ENCODE measurements at regions not wholly inside any gene's neighbourhood (a gene's known extent, or its start where the extent isn't known, plus 50 kb on each side); places are given as distances from the start of the nearest gene placed in this dataset.
"Not testable (repeated sequence)": the region's sequence is repeated elsewhere in the genome, so short reads cannot be mapped to it uniquely, and the experiment has no call there.

DNA sequence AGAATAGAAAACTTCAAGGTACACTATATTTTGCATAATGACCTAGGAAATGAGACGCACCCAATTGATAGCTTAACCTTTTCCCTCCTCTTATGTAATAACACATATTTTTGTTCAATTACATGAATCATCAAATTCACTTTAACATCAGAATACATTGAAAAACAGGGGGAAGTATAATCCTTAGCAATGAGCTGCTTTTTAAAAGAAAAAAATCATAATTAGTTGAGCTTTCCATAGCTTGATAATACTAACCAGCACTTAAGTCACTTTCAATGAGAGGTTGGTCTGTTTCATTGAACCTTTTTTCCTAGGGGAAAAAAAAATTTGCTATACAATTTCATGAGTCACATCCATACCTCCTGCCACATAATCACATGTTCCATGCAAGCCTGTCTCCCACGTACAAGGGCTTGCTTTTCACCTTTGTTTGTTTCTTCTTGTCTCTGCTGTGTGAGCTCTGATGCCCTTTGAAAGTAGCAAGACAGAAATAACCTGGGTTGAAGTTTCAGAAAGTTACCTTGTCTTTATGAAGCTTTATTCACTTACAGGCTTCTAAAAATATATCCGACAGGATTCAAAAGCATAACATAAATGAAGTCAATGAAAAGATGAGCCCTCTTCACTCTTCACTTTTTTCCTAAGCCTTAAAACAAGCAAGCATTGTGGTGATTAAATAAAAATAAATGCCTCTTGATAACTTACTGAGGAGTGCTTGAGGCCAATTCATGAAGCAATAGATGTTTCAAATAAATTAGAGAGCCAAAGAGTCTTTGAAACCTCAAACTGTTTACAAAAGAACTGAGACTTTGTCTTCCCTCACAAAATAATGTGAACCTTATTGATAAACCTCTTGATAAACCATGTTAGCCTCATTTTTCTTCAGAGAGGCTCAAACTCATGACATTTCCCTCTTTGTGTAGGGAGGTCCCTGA is 108.5 kb downstream of the FEM1C start:
- FAIRE-seq: no peak

DNA sequence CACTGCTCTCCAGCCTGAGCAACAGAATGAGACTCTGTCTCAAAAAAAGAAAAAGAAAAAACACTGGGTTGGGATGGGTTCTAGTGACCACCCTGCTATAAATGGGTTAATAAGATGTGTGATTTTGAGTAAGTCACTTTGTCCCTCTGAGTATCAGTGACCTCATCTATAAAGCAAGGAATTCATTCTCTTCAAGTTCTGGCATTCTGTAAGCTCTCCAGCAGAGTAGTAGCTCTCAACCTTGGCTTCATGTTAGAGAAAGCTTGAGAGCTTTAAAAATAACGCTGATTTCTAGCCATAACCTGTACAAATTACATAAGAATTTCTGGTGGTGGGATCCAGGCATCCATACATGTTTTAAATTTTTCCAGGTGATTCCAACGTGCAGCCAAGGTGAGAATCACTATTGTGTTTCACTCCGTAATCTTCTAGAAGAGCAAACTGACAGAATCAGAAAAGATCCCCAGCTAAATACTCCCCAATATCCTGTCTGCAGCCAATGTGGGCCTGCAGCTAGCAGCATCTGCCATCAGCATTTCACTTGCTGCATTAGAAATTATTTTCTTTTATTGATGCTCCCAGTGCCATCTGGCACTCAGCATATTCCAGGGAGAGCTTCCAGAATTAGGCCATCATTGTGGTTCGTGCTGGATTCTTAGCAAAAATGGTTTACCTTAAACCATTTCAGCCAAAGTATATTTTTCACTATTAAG is 109.4 kb downstream of the FEM1C start:
- FAIRE-seq: no peak

DNA sequence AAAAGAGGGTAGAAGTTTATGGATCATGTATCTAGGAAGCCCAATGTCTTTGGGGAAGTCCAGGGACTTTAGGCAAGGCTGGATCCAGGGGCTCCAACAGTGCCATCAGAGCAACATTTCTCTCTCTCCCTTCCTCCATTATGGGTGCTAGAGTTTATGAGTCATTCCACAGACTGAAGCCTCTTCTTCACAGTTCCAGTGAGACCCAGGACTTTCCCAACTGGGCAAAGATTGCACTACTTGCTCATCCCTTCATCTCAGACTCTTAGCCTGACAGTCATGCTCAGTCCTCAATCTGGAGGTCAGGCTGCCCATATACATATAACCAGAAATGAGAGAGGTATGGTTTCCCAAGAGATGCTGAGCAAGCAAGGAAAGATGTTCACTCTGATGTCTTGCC is 110.7 kb downstream of the FEM1C start:
- FAIRE-seq: no peak

DNA sequence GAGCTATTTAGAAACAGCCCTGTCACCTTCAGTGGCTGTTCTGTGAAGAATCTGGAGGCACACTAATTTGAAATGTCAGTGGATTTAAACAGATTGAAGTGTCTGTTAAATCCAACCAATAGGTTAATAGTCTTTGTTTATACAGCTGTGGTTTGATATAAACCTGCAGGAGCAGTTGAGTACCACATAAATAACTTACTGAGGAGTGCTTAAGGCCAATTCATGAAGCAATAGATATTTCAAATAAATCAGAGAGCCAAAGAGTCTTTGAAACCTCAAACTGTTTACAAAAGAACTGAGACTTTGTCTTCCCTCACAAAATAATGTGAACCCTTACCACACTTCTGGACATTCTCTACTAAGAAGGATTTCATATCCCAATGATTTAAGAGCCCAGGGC is 111.9 kb downstream of the FEM1C start:
- no peak for FAIRE-seq

DNA sequence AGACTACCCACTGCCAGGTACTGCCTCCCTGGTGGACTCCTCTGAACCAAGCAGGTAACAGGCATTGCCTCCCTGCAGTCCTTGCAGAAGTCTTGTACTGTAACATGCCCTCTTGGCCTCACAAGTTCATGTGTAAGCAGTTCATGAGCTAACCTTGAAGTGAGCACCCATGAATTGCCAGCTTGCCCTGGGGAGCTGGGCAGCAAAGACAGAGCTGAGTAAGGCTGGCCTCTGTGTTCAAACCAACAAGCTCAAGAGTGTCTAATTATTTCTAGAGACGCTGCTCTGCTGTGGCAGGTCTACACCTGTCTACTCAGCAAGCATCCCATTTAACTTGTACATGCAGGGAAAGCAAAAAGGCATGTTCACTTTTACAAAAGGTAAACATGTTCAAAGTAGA is 113.5 kb downstream of the FEM1C start:
- no peak for FAIRE-seq

DNA sequence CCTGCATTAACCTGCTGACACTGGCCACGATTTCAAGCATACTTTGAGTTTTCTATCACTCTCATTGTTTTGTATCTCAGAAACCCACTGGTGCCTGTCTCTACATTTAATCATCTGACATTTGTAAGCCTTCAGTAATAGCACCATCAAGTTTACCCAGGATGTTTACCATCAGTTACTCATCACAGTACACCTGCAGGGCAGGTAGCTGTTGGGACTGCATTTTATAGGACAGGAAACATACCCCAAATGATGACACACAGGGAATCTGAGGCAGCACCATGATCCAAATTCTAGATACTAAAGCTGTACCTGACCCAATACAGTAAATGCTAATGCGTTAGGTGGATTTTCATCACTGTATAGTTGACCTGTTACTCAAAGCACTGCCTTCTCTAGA is 114.2 kb downstream of the FEM1C start:
- FAIRE-seq: no peak

DNA sequence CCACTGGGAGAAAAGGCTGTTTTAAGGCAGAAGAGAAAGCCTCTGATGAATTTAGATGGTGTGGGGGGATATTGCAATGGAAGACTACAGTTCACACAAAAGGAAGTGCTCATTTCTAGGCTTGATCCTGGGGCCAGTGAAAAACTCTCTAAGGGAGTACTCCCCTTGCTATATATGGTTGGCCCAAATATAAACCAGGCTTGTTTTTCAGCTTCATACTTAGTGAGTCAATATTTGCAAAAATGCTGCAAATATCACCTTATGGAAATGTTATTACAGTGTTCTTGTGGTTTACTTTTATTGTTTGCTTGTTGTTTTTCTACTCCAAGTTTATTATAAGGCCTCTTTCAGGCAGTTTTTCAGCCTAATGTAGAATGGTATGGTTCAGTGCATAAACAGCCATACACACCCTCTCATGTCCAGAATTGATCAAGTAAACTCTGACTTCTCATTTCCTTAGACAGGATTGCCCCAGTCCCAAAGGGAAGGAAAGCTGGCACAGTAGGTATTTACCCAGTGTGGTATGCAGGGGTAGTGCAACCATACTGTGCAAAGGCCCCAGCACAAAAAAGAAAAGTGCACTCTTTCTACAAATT is 115.1 kb downstream of the FEM1C start:
- no peak for FAIRE-seq

DNA sequence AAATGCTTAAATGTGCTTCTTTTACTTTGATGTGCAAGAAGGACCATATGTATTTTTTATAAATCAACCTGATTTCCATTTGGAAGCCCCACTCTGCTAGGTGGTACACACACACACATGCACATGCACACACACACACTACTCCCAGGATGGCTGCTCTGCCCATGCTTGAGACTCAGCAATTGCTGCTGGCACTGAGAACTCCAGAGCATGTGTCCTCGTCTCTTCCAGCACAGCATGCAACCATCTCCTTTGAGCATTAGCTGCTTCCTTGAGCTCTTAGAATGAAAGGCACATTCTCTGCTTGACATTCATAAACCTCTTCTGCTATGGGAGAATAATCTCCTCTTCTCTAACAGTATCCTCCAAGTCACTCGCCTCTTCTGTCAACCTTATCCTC is 115.9 kb downstream of the FEM1C start:
- no peak for FAIRE-seq

DNA sequence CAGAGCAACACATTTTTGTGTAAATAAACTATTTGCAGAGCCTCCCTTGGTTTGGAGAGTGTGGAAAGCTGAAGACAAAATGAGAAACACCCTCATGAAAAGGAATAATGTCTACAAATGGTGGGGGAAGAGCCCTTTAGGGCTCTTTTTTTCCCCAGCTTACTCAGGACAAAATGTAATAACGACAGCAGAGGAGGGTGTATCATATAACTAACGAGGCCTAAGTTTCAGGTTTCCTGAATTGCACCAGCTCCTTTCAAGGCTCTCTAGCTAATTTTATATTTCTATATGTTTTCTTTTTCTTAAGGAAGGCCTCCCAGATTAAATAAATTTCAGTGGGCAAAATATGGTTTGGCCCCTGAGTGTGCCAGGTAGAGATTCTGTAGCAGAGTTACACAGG is 116.3 kb downstream of the FEM1C start:
- no peak for FAIRE-seq

DNA sequence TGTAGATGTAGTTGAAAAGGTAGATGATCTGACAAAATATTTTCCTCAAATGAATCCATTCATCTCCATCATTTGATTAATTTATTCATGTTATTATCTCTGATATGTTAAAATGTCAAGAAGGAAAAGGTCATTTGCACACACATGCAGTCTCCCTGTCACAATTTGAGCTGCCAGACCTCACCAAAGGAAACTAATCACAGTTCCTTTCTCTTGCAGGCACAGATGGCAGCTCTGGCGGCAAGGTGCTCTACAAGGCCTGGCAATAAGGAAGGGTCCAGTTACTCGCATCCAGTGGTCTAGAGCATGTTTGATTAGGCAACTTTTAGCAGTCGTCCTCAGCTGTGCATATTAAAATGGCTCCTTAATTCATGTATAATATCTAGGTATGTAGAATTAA is 120.1 kb downstream of the FEM1C start:
- no peak for FAIRE-seq

DNA sequence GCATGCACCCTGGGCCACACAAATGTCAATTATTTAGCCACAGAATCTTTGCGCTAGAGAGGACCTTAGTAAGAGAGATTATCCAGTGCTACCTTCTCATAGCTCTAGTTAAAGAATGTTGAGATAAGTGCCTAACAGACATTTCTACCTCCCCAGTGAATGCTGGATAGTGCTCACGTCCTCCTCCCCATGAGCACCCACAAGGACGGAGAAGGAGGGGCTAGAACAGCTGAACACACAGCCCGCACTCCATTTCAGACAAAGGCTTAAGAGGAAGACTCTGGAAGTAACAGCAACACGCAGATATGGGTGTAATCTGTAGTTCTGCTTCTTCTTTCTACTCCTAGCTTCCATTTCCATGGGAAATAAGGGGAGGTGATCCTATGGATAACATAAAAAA is 120.5 kb downstream of the FEM1C start:
- no peak for FAIRE-seq

DNA sequence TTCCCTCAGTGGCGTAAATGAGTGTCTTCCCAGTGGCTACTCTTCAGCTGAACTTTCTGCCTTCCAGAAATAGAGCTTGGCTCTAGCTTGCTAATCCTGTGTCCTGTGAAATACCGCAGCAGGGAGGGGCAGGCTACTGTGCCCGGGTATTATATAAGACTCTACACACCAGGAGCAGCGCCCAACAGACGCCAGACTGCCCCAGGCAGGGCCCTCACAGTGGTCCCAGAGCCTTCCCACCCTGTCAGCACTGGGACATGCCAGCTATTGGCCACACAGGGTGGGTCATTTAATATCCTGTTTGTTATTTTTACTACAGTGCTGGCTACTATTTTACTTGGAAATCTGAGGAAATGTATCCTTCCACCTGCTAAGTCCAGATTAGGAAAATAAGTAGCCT is 121.0 kb downstream of the FEM1C start:
- FAIRE-seq: no peak

DNA sequence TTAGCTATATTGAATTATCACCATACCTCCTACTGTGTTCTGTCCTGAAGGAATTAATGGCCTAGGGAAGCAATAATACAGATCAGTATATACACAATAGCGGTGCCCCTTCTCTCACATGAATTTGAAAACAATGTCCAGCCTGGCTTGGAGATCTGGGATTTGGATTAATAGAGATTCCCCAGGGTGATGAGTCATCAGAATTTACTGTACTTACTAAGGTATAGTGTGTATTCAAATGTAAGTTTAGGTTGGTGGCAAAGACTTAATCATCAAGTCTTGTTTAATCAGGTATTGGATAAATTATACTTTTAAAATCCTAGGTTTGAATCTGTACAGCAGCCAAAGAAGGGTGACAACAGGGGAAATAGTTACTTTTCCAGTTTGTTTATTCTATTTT is 121.5 kb downstream of the FEM1C start:
- FAIRE-seq: no peak

DNA sequence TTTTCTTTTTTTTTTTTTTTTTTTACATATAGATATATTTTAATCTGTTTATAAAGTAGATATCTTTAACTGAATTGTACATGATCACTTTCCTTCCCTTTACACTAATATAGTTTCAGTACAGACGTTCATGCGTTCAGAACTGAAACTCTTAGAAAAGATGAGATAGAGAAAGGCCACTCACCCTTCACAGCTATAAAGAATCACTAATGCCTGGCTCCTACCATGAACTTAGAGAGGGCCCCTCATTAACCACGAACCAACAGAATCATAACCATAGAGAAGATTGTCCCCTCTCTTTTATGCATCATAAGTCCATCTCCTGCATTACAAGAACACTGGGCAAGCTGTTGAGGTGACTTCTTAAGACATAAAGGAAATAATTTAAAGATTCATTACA is 123.8 kb downstream of the FEM1C start:
- FAIRE-seq: not testable (repeated sequence)

DNA sequence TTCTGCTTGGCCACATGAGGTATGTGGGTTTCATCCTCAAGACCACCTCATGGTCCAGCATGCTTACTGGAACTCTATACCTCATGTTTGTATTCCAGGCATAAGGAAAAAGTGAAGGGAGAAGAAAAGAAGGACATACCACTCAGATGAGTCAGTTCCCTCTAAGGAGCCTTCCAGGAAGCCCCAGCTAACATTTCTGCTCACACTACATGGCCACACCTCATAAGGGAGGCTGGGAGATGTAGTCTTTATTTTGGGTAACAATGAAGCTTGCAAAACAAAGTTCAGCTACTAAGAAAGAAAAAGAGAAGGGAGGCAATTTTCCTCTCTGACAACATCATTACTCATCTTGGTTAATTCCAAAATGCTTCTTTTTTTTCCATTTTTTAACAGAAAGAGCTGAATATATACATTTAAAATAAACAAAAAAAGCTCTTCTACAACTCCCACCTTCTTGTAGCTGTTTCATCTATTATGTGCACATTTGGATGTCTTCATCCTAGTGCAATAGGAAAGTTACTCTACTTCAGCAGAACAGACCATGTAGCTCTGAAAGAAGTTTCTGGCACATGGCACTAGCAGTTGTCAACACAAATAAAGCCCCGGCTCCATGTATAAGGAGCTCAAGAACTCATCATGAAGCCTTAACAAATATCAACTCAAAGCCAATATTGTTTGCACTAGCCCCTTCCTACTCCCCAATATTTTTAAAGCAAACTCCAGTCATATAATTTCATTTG is 123.6 kb upstream of the CCDC112 start:
- FAIRE-seq: no peak

DNA sequence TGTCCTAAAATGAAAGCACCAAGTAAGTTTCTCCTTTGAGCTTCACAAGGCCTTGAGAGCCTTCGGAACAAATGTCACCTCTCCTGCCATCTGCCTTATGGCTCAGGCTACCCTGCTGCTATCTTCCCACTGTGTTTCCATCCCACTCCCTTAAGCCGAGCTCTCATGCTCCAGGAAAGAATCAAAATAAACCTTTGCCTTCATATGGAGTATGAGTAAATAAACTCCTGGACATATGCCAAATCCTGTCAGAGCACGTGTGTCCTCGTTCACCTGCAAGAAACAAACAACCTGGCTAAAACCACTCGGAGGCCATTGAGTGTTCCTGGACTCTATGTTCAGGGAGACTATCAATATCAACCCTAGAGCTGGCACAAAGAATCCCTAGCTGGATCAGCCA is 122.3 kb upstream of the CCDC112 start:
- no peak for FAIRE-seq

DNA sequence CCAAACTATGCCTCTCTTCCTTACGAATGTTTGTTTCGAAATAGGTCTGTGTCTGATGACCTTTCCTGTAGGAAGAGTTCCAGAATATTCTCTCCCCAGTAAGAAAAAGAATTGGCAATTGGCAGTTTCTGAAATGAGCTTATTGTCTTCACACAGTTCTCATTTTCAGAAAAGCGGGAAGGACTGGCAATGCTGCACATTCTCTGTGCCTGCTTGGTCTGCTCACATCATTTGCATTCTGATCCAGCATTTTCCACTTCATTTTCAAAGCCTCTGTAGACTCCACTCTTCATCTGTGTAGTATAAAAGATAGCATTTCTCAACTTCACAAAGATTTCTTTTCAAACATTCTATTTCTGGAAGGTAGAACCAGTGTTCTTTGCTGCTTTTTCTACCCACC is 120.6 kb upstream of the CCDC112 start:
- FAIRE-seq: no peak

DNA sequence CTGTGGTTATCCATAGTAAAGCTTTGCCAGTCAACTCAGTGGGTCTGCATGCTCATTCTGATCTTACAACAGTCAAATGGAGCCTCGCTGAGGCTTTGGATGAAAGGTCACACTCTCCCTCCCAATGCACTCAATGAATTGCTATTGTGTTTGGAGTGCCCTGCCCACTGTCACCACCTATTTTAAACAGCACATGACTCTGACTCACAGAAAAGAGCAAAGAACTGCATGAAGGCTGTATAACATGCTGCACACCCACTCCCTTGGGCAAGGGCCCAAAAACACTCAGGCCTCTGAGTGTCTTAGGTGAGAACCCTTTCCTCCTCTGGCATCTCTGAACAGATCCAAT is 118.7 kb upstream of the CCDC112 start:
- no peak for FAIRE-seq

DNA sequence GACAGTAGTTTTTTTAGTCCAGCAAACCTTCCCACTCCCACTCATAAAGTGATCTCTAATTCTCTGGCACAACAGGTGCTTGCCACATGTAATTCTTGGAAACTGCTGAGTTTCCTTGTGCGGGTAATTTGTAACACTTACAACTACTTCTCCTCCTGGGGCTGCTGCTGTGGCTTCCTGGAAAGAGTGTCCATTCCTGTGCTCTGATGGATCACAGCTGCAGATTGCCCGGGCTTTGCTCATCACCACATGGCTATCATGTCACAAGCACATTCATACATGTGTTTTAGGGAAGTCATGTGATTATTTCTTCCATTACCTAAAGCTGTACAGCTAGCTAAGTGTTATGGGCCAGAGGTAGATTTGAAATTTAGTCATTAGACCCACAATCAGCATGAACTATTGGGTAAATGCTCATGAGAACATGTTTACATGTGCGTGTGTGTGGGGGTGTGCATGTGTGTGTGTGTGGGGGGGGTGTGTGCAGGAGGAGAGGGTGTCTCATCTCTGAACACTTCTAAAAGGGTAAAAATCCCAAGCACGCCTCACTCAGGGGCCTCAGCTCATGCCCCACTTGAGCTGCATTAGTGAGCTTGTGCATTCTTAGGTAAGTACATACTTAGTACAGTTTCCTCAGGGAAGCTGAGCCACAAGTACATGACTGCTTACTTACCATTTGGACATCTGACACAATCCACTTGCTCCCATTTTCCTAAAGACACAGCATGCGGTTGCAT is 118.1 kb upstream of the CCDC112 start:
- FAIRE-seq: no peak

DNA sequence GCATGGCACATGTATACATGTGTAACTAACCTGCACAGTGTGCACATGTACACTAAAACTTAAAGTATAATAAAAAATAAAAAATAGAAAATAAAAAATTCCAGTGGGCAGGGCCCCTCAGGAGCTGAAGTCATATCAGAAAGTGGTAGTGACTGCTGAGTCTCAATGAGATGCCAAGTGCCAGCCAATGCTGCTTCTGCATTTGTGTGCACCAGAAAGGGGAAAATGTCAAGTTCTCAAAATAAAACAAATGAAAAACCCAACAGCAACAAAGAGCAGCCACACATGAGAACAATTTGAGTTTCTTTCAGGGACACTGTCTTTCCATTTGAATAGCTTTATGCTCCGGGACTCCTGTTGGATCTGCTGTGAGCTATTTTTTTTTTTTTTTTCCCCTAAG is 117.2 kb upstream of the CCDC112 start:
- no peak for FAIRE-seq

DNA sequence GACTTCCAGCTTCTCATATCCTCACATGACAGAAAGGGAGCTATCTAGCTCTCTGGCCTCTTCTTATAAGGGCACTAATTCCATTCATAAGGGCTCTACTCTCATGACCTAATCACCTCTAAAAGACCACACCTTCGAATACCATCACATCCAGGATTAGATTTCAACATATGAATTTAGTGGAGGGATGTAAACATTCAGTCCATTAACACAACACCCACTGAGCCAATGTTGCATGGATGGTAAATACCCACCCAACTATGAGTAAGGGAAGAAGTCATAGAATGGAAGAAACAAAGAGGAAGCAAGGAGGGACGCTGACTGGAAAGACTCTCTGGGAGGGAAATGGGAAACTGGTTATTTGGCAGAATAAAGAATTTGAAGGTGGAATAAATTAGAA is 112.6 kb upstream of the CCDC112 start:
- no peak for FAIRE-seq

DNA sequence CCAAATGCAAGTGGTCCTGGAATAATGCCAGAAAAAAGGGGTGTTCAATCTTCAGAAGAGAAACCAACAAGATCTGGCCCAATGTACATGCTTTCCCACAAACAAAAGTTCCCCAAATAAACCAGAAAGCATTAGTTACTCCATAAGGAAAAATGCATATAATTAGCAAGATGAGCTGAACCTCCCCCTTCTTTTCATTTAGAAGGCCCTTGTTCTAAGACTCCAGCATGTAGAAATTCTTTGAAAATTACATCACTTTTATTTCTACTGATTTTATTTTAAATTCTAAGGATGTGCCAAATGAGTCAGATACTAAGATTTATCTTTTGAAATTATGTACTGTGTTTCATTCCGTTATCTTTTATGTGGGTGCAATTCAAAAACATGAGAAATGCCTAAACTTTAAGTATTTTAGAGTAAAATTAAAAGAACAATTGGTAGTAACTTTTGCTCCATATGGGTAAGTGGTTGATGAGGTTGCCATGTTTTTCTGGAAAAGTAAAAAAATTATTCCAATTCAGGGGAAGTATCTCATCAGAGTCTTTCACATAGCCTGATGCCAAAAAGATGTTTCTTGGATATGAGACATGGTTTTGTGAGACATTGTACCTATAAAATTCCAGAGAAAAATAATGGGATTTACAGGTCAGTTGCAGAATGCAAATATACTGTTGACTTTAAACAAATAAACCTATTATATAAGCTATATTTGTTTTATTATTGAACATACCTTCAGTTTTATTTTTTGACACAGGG is 106.5 kb upstream of the CCDC112 start:
- FAIRE-seq: peak; percentile 58
